Psoas muscle (tissue), 7 donors: ENCODE measurements at regions not wholly inside any gene's neighbourhood (a gene's known extent, or its start where the extent isn't known, plus 50 kb on each side); places are given as distances from the start of the nearest gene placed in this dataset.
A peak's percentile ranks its signal among the peaks of the same experiment; 100 is the strongest.

Source experiments
- ATAC-seq, 4 donors: fragments of 200-7000 bp; cut with Tn5 transposase; one replicate each; pipeline ENCODE4 v1.9.1; 2020; ENCODE audit warnings: moderate library complexity in 3 of 4, mild to moderate bottlenecking in 2 of 4
- DNase-seq, 2 donors: peaks; one replicate each; pipeline ENCODE4 v3.0.0-alpha.2; 2020
- H3K27ac ChIP-seq: fragments of 200-600 bp; one replicate; pipeline ENCODE4 v1.8.0; 2022
- H3K27me3 ChIP-seq, 3 donors: fragments of 200-600 bp in 1 of 3; one replicate each; pipeline versions ENCODE4 v1.6.1 to v1.8.0; 2013 to 2022; ENCODE audit warnings: low read length in 2 of 3, mild to moderate bottlenecking in 2 of 3, moderate library complexity in 1 of 3; ENCODE audit not compliant: insufficient read depth in 3 of 3
- H3K36me3 ChIP-seq, 2 donors: fragments of 200-600 bp in 1 of 2; one replicate each; pipeline versions ENCODE4 v1.6.1 to v1.8.0; 2013 to 2022; ENCODE audit warnings: low read depth in 1 of 2, mild to moderate bottlenecking in 1 of 2, moderate library complexity in 1 of 2; ENCODE audit not compliant: insufficient read depth in 1 of 2
- H3K4me1 ChIP-seq: fragments of 200-600 bp; one replicate; pipeline ENCODE4 v1.8.0; 2022
- H3K4me3 ChIP-seq: fragments of 200-600 bp; one replicate; pipeline ENCODE4 v1.8.0; 2022; ENCODE audit warnings: mild to moderate bottlenecking
- H3K9me3 ChIP-seq: fragments of 200-600 bp; one replicate; pipeline ENCODE4 v1.8.0; 2022
- WGBS, 3 donors: extraction: QIAGEN DNeasy Blood & Tissue Kit; methylation state at CpG; one replicate each; pipeline versions ENCODE4 v1.1.6 to v1.1.7; 2013; 5-methylcytosine and 5-hydroxymethylcytosine counted together
- intact Hi-C, 2 donors: fragments of 100-400 bp; cut with DNase I; formaldehyde crosslinking; loops; one replicate each; pipeline versions ENCODE4 v1.11.0 to v1.14.2; 2022
- TF ChIP-seq, protein P1 (sequence below): fragments of 200-600 bp; IDR thresholded peaks from one replicate; pipeline ENCODE4 v1.8.0; 2022; ENCODE audit warnings: antibody characterized with exemption
- donor health status: healthy with polysubstance abuse.
- donor health status: DM: no; HTN: no; CAD: no; lungs with moderate emphysema.
- donor health status: Bipolar disorder and iron deficiency.
- donor health status: healthy.
- donor health status: DM: yes; HTN: yes; CAD: no.
- donor health status: DM: no; HTN: no; CAD: no.
- donor health status: DM: yes; HTN: yes; CAD: no.

DNA sequence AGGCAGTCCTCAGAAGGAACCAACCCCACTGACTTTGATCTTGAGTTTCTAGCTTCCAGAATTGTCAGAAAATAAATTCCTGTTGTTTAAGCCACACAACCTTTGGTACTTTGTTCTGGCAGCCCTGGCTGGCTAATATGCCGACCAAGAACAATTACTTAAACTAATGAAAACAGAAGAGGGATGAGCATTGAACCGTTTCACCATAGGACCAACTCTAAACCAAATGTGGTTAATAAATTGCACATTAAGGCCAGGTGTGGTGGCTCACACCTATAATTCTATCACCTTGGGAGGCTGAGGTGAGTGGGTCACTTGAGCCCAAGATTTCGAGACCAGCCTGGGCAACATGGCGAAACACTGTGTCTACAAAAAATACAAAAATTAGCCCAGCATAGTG, 160.9 kb upstream of the RAI14 start:
- H3K27ac ChIP-seq = no peak overlapping the region
- whole genome bisulfite sequencing, 3 donors = 83 to 91% (median 90%) methylated on average over 4 of the region's 4 CpGs
- DNase-seq (no peak), ATAC-seq (no peak)
- TF ChIP-seq, protein P1, sequence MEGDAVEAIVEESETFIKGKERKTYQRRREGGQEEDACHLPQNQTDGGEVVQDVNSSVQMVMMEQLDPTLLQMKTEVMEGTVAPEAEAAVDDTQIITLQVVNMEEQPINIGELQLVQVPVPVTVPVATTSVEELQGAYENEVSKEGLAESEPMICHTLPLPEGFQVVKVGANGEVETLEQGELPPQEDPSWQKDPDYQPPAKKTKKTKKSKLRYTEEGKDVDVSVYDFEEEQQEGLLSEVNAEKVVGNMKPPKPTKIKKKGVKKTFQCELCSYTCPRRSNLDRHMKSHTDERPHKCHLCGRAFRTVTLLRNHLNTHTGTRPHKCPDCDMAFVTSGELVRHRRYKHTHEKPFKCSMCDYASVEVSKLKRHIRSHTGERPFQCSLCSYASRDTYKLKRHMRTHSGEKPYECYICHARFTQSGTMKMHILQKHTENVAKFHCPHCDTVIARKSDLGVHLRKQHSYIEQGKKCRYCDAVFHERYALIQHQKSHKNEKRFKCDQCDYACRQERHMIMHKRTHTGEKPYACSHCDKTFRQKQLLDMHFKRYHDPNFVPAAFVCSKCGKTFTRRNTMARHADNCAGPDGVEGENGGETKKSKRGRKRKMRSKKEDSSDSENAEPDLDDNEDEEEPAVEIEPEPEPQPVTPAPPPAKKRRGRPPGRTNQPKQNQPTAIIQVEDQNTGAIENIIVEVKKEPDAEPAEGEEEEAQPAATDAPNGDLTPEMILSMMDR = no peak
- H3K4me3 ChIP-seq = no peak overlapping the region
- no peaks in the 10 kb centered on the region for H3K36me3 ChIP-seq
- intact Hi-C loops = no loop called here
- peaks cover 0 to 2% (median 0%) of the 10 kb centered on the region in 3 donors for H3K27me3 ChIP-seq
- peaks cover 6% of the 10 kb centered on the region for H3K9me3 ChIP-seq
- no peaks in the 10 kb centered on the region for H3K4me1 ChIP-seq

GRCh38 chr5:34496260-34496691, 159.9 kb upstream of the RAI14 start:
- H3K4me3 ChIP-seq = no peak overlapping the region
- WGBS, 3 donors = 28 to 36% (median 31%) methylated on average over 13 of the region's 13 CpGs
- H3K27ac ChIP-seq = no peak overlapping the region
- DNase-seq (no peak), ATAC-seq (no peak)
- peaks cover 0 to 2% (median 0%) of the 10 kb centered on the region in 3 donors for H3K27me3 ChIP-seq
- TF ChIP-seq, protein P1 = no peak
- H3K9me3 ChIP-seq = peaks cover 6% of the 10 kb centered on the region
- no peaks in the 10 kb centered on the region for H3K36me3 ChIP-seq
- H3K4me1 ChIP-seq = no peaks in the 10 kb centered on the region
- intact Hi-C loops = no loop called here

DNA sequence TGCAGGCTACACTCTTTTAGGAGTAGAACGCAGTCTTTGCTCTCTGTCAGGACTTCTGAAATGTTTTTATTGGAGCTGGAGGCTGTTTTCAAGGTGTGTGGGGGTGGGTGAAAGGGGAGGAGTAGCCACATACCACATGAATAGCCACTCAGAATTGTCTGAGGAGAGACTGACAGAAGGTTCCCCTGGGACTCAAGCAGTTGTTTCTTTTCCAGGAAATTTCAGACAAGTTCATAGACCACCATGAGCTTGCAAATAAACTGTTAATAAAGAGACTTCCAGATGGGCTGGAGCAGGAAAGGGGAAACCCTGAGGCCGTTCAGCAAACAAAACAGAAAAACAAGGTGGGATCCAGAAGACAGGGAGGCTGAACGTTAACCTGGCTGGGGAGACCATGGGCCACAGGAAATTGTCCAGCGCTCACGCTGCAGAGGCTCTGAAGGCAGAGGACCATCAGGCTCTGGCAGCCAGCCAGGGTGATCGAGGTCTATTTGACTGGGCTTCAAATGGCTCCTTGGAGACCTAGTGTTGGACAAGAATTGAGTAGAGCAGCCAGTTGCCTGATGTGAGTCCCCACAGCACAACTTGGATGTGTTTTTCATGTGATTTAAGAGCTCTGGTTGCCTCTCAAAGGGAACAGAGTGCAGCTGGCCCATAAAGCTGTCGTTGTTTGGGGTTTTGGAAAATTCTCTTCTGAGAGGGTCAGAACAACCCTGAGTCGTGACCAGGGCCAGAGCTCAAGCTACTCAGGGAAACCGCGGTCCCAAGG, 159.2 kb upstream of the RAI14 start:
- Histone ChIP-seq H3K27me3 (peaks cover 0 to 2% (median 0%) of the 10 kb centered on the region in 3 donors), H3K27ac (no peak overlapping the region), H3K4me1 (no peaks in the 10 kb centered on the region), H3K4me3 (no peak overlapping the region), H3K36me3 (no peaks in the 10 kb centered on the region), H3K9me3 (peaks cover 6% of the 10 kb centered on the region)
- WGBS, 3 donors = 18 to 22% (median 21%) methylated on average over 10 of the region's 10 CpGs
- ATAC-seq (peak; percentile 36 to 78 (median 39)), DNase-seq (peak; percentile 57 to 88)
- TF ChIP-seq, protein P1 = no peak
- intact Hi-C loops = no loop called here

- Histone ChIP-seq H3K4me1 (no peaks in the 10 kb centered on the region), H3K27ac (no peak overlapping the region)
These were observed 158.7 kb upstream of the RAI14 start for GRCh38 chr5:34497470-34497808.

More at GRCh38 chr5:34497470-34497808, 158.7 kb upstream of the RAI14 start:
- 51 to 73% (median 60%) methylated on average over 3 of the region's 3 CpGs for WGBS, 3 donors
- intact Hi-C loops = no loop called here
- TF ChIP-seq, protein P1 = no peak
- Histone ChIP-seq H3K9me3 (peaks cover 6% of the 10 kb centered on the region), H3K4me3 (no peak overlapping the region), H3K27me3 (peaks cover 0 to 2% (median 0%) of the 10 kb centered on the region in 3 donors), H3K36me3 (no peaks in the 10 kb centered on the region)
- ATAC-seq = peak in 1 of 4 donors; percentile 23
- no peak for DNase-seq
